Mammary epithelial cell (primary cell): ENCODE measurements at regions not wholly inside any gene's neighbourhood (a gene's known extent, or its start where the extent isn't known, plus 50 kb on each side); places are given as distances from the start of the nearest gene placed in this dataset.

Experiments used
- EZH2 ChIP-seq: IDR thresholded peaks from 2 replicates; pipeline ENCODE4 v1.6.1; 2012; ENCODE audit warnings: low read length, inconsistent platforms, borderline replicate concordance
- TF ChIP-seq, protein P1 (sequence below), 2 donors: IDR thresholded peaks in 1 of 2; conservative IDR thresholded peaks in 1 of 2; 2 replicates each; pipeline ENCODE4 v1.5.1; 2011 to 2012; ENCODE audit warnings: inconsistent platforms in 2 of 2, low read length in 2 of 2, mild to moderate bottlenecking in 2 of 2, control low read depth in 1 of 2, low read depth in 1 of 2; ENCODE audit not compliant: insufficient read depth in 1 of 2; ENCODE audit errors: extremely low read depth in 1 of 2

DNA sequence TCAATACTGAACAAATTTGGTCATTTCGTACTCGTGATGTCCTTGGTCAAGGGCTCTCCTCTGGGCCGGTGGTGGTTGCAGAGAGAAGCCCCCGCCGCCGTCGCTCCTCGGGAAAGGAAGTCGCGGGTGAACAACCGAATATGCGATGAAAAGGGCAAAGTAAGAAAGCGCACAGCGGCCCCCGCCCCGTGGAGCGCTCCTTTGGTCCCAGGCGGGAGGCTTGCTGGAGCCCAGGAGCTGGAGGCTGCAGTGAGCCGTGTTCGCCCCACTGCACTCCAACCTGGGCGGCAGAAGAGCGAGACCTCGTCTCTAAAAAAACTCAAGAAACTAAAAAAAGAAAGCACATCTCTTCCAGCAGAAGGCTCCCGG lies 108.4 kb upstream of the LARP1 start:
- TF ChIP-seq, protein P1, sequence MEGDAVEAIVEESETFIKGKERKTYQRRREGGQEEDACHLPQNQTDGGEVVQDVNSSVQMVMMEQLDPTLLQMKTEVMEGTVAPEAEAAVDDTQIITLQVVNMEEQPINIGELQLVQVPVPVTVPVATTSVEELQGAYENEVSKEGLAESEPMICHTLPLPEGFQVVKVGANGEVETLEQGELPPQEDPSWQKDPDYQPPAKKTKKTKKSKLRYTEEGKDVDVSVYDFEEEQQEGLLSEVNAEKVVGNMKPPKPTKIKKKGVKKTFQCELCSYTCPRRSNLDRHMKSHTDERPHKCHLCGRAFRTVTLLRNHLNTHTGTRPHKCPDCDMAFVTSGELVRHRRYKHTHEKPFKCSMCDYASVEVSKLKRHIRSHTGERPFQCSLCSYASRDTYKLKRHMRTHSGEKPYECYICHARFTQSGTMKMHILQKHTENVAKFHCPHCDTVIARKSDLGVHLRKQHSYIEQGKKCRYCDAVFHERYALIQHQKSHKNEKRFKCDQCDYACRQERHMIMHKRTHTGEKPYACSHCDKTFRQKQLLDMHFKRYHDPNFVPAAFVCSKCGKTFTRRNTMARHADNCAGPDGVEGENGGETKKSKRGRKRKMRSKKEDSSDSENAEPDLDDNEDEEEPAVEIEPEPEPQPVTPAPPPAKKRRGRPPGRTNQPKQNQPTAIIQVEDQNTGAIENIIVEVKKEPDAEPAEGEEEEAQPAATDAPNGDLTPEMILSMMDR (conservative IDR thresholded peaks at IDR 0.05 in 1 of 2, IDR thresholded peaks at IDR 0.05 in 1 of 2; ENCODE audit: extremely low read depth in 1 of 2, insufficient read depth in 1 of 2, low read depth in 1 of 2, low read length in 2 of 2): no peak
- no peak for TF ChIP-seq EZH2
